DMS53 treated with DMSO at 0.1 percent for 48 hours (cell line): ENCODE measurements at regions not wholly inside any gene's neighbourhood (a gene's known extent, or its start where the extent isn't known, plus 50 kb on each side); places are given as distances from the start of the nearest gene placed in this dataset.

Experiments
- DNase-seq: peaks from one replicate; lab custom pipeline; 2025; ENCODE audit not compliant: unreplicated experiment; lab: John Stamatoyannopoulos, UW

DNA sequence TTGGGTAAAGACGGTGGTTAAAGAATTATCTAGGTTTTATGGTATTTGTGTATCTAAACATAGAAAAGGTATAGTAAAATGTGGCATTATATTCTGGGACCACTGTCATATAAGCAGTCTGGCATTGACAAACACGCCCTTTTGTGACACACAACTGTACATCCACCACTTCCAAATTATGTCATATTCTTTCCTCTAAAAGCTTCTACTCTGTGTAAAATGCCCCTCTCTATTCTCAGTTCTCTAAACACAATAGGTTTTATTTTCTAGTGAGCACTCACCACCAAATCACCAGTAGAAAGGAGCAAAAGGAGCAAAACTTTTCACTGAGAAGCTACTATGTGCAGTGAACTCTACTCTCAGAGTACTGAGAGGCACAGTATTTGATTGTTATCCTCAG is 88.1 kb upstream of the PIEZO2 start:
- DNase-seq, result no peak

DNA sequence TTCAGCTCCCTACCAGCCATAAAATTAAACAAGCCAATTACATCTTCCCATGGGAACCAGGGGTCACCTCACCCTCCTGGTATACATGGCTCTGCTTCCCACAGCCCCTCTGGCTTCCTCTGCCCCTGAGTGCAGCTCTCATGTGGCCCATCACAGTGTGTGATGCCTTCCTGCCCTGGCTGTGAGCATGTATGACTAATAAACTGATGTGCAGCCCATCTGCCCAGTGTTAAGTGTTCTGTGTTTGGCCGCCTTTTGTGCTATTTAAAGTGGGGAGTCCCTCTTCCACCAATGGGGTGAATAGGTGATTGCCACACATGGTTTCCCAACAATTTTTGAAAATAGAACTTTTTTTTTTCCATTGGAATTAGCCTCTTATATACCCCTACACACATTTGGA is 87.7 kb upstream of the PIEZO2 start:
- no peak for DNase-seq

DNA sequence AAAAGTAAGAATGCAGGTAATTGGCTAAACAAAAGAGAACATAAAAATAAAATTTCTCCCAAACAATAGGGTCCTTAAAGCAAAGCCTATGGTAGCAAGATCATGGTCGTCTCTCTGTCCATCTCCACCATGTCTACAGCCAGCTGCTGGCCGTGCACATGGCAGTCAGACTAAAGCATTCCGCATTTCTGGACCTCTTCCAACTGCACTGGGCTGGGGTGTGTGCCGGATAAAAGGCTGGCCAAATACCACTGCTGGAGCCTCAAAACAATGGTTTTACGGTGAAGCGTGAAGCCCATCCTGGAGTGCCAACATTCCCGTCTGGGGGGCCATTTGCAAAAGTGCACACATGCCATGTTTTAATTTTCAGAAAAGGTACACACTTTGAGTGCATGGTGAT is 74.8 kb upstream of the PIEZO2 start:
- no peak for DNase-seq

DNA sequence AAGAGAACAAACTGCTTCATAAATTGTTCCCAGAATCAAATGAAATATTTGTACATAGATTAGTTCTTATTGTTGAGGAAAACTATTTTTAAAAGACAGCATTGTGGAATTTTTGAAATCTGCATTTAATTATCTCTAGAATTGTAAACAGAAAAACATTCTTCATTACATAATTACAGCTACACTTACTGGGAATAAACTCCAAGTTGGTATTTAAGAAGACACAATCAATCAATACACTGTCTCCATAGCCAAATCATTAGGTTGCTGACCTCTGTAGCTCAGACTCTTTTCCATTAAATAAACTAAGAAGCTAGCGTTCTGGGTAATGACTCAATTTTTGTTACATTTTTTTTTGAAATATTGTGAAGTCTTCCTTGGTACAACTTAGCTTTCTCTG is 70.2 kb upstream of the PIEZO2 start:
- DNase-seq, result no peak

DNA sequence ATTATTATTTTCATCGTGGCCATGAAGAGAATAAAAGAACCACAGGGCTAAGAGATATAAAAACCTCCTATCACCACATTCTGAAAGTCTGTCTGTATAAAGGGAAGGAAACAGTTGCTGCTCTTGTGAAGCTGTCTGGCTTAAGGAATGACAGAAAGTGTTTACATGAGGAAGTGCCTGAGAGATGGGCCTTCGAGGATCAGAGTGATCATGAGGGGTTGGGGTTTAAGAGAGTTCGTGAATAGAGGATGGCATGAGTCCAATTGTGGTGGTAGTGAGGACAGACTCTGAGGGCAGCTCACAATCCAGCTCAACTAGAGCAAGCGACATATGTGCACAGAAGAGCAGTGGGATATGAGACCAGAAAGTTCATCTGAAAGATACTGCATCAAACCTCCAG is 65.8 kb upstream of the PIEZO2 start:
- no peak for DNase-seq

DNA sequence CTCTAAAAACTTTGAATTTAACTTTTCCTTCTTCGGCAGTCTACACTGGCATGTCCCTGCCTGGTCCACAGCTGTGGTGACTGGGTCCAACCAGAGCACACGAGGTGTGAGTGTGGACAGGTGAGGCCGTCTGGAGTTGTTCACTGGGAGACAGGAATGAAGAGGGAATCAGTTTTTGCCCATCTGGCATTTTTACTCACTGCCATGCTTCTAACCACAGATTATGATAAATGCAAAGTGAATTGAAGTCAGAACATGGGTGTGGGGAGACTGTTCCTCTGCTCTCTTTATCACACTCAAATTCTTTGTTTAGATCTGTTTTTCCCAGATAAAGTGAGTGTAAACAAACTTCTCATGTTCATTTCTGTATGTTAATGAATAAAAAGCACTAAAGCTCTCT is 54.7 kb upstream of the PIEZO2 start:
- DNase-seq, result no peak

DNA sequence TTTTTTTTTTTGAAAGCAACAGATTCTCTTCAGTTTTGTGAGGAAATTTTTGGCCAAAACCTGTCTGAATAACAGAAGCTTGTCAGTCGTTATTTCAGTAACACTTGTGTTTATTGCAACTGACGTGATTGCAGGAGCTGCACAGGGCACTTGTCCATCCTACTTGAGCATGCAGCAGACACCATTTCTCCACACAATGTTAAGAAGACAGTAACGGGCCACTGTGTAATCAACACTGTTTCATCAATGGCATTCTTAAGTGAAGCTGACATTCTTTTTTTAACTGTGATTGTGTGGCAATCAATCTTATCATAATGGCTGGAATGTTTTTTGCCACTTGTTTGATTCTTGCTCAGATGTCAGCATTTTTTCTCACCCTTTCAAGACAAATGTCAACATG is 50.1 kb upstream of the PIEZO2 start:
- no peak for DNase-seq
